ENCODE measurements at regions not wholly inside any gene's neighbourhood (a gene's known extent, or its start where the extent isn't known, plus 50 kb on each side); places are given as distances from the start of the nearest gene placed in this dataset.

- DNase-seq (ENCODE audit: low read depth), result no peak
Observed at GRCh38 chr1:56220021-56220420, 359.3 kb downstream of the PLPP3 start.

GRCh38 chr1:56218023-56218422 is 361.3 kb downstream of the PLPP3 start:
- no peak for DNase-seq (ENCODE audit: low read depth)

- DNase-seq (ENCODE audit: low read depth), result no peak
Observed at GRCh38 chr1:56216218-56216617, 363.1 kb downstream of the PLPP3 start.

GRCh38 chr1:56215771-56216170 is 363.6 kb downstream of the PLPP3 start:
- DNase-seq (ENCODE audit: low read depth), result no peak

- DNase-seq (ENCODE audit: low read depth), result no peak
Observed at GRCh38 chr1:56215086-56215485, 364.3 kb downstream of the PLPP3 start.

- DNase-seq (ENCODE audit: low read depth), result no peak
Observed at GRCh38 chr1:56213068-56213467, 366.3 kb downstream of the PLPP3 start.

- DNase-seq (ENCODE audit: low read depth), result no peak
Observed at GRCh38 chr1:56212143-56212542, 367.2 kb downstream of the PLPP3 start.

- DNase-seq (ENCODE audit: low read depth), result no peak
Observed at GRCh38 chr1:56206391-56206790, 373.0 kb downstream of the PLPP3 start.

- no peak for DNase-seq (ENCODE audit: low read depth)
Observed at GRCh38 chr1:56204206-56204605, 375.2 kb downstream of the PLPP3 start.

- DNase-seq (ENCODE audit: low read depth), result no peak
Observed at GRCh38 chr1:56202796-56203492, 376.4 kb downstream of the PLPP3 start.

GRCh38 chr1:56202186-56202585 is 377.2 kb downstream of the PLPP3 start:
- no peak for DNase-seq (ENCODE audit: low read depth)

- no peak for DNase-seq (ENCODE audit: low read depth)
Observed at GRCh38 chr1:56200896-56201295, 378.5 kb downstream of the PLPP3 start.

GRCh38 chr1:56200442-56200841 is 378.9 kb downstream of the PLPP3 start:
- no peak for DNase-seq (ENCODE audit: low read depth)

- DNase-seq (ENCODE audit: low read depth), result no peak
Observed at GRCh38 chr1:56199956-56200355, 379.4 kb downstream of the PLPP3 start.

GRCh38 chr1:56199061-56199460 is 380.3 kb downstream of the PLPP3 start:
- DNase-seq (ENCODE audit: low read depth), result no peak

GRCh38 chr1:56197946-56198345 is 381.4 kb downstream of the PLPP3 start:
- DNase-seq (ENCODE audit: low read depth), result no peak

- no peak for DNase-seq (ENCODE audit: low read depth)
Observed at GRCh38 chr1:56196839-56197238, 382.5 kb downstream of the PLPP3 start.

GRCh38 chr1:56194701-56195300 is 384.6 kb downstream of the PLPP3 start:
- no peak for DNase-seq (ENCODE audit: low read depth)

GRCh38 chr1:56193656-56194055 is 385.7 kb downstream of the PLPP3 start:
- DNase-seq (ENCODE audit: low read depth), result no peak

- DNase-seq (ENCODE audit: low read depth), result no peak
Observed at GRCh38 chr1:56191369-56191768, 388.0 kb downstream of the PLPP3 start.

- no peak for DNase-seq (ENCODE audit: low read depth)
Observed at GRCh38 chr1:56190806-56191365, 388.5 kb downstream of the PLPP3 start.

GRCh38 chr1:56189946-56190805 is 389.2 kb downstream of the PLPP3 start:
- no peak for DNase-seq (ENCODE audit: low read depth)

GRCh38 chr1:56189454-56189853 is 389.9 kb downstream of the PLPP3 start:
- no peak for DNase-seq (ENCODE audit: low read depth)
